HG02759 (cell line): ENCODE measurements at regions not wholly inside any gene's neighbourhood (a gene's known extent, or its start where the extent isn't known, plus 50 kb on each side); places are given as distances from the start of the nearest gene placed in this dataset.

Experiments used
- ATAC-seq: cut with Tn5 transposase; IDR thresholded peaks from one replicate; pipeline ENCODE4 v1.9.1; 2021; ENCODE audit warnings: mild to moderate bottlenecking, moderate library complexity; ENCODE audit not compliant: unreplicated experiment

DNA sequence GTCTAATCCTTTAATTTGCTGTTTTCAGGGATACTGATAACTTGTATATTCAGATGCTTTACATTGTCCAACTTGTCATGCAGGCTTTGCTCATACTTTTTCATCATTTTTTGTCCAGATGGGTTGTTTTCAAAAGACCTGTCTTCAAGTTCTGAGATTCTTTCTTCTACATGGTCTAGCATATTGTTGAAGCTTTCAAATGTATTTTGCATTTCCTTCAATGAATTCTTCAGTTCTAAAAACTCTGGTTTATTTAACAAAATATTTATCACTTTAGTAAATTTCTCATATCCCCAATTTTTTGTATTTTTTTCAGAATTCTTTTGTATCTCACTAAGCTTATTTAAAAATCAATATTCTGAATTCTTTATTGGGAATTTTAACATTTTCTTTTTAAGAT, 388.3 kb upstream of the IL12A start:
- ATAC-seq: no peak

DNA sequence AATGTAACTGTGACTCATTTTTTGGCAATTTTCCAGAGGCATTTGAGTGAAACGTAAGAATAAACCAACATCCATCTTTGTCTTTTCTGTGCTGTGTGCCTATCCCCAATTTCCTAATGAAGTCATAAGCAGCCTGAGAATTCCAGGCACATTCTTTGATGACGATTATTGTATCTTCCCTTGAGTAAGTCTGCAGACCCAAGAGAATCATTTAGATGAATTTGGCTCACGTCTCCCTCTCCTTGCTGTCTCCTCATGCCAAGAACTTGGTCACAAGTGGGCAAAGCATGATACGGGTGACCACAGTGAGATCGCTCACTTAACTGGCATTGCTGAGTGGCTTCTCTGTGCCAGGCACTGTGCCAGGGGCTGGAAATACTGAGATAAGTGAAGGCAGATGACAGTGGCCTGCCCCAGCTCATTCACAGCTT, 384.5 kb upstream of the IL12A start:
- no peak for ATAC-seq

DNA sequence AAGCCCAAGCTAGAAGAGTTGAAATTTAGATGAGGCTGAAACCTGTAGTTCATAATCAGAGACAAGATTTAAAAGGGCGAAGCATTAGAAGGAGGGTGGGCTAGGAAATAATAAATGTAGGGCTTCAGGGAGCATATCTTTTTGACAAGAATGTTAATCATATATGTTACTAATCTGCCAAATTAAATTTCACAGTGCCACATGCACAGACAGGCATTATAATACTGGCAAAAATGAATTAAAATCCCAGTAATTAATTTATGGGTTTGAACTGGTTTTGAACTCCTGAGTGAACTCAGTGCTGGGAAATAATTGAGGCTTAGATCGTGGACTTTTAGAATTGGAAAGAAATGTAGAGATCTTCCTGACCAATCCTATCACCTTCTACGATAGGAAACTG, 383.5 kb upstream of the IL12A start:
- ATAC-seq: no peak

DNA sequence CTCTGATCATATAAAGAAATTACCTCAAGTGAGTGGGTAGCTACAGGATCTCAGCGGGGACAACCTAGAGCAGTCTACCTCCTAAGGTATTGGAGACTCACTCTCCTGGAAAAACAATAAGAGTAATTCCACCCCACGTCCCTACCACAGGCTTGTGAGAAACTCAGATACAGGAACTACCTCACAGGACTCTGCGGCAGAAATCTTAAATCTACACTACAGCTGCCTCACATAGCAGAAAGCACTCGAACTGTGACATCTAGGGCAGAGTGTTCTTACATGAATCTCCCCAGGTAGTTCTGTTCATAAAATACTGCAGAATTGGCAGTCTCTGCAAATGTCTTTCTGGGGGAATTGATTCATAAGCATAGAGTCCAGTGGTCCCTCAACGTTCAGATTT, 382.9 kb upstream of the IL12A start:
- no peak for ATAC-seq

DNA sequence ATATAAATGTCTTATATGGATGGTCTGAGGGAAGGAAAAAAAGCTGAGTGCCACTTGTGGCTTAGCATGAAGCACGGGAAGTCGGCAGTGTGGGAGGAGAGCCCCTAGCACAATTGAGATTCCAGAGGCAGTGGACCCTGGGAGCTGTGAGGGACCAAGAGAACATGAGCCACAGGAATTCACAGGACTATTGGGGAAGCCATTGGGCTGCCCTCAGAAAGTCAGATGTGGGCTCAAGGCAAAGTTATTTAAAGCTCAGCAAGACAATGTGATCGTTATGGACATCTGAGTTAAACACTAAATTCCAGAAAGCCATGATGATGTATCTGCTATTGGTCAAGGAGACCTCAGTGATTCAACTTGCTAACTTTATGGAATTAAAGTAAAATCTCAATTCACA, 380.8 kb upstream of the IL12A start:
- ATAC-seq: no peak

DNA sequence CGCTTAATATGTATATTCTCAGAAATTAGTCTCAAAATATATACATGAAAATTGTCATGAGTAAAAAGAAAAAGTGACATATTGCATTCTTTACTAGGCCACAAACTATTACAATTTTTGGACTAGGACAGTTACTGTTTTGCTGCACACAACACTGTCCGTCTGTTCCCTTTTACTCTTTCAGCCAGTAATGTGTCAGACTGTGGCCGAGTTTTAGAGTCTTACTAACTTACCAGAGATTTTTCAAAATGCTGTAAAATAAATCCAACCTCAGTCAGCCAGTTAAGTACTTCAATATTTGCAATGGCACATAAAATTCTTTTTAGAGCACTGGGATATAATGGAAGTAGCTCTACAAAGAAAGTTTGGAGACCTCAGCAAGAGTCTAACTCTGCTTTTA, 380.3 kb upstream of the IL12A start:
- no peak for ATAC-seq

DNA sequence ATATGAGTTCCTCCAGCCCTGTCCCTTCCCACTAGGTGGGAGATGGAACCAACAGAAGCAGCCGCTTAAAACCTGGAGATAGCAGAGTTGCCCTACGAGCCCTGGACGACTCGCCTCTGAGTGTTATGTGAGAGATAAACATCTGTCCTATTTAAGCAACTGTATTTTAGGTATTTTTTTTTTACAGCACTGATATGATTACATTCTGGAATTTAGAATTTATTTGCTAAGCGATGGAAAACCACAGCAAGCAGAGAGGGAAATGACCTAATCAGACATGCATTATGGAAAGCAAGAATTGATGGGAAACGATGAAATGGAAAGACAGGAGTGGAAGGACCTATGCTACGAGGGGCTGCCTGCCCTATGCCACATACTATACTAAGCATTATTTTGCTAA, 379.0 kb upstream of the IL12A start:
- no peak for ATAC-seq

DNA sequence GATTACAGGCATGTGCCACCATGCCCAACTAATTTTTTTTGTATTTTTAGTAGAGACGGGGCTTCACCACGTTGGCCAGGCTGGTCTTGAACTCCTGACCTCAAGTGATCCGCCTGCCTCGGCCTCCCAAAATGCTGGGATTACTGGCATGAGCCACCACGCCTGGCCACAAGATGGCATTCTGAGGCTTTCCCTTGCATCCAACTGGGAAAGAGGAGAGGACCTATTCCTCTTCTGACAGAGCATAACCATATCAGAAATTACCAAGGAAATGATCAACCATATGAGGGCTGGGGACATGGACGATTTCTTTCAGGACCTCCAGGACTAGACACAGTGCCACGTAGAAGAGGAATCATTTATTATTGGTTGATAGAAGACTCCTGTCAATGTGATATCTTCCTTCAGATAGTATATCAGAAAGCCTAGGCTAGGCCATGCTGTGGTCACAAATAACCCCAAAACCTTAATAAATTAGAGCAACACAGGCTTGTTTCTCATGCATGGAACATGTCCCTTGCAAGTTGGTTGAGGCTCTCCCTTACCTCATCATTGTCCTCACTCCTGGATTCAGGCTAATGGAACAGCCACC, 372.3 kb upstream of the IL12A start:
- ATAC-seq: no peak

DNA sequence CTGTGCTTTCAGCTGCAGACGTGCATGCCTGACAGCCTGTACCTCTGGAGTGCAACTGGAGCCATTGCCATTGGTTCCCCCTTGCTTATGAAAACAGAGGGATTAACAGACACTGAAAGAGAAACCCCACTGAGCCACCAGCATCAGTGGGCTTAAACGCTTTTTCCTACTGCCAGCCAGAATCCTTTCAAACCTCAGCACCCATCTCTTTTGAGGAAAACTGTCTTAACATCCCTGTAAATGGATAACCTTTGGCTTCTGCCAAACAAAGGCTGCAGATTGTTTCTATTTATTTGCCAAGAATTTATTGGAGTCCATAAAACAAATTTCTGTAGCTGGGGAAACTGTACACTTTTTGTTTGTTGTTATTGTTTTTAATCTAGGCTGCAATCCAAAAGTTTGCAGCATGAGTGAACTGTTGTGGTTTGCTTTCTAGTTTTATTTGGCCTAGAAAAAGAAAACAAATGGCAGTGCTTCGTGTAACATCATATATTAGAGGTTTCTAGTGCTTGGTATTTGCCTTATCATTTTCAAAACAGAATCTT, 369.2 kb upstream of the IL12A start:
- no peak for ATAC-seq

DNA sequence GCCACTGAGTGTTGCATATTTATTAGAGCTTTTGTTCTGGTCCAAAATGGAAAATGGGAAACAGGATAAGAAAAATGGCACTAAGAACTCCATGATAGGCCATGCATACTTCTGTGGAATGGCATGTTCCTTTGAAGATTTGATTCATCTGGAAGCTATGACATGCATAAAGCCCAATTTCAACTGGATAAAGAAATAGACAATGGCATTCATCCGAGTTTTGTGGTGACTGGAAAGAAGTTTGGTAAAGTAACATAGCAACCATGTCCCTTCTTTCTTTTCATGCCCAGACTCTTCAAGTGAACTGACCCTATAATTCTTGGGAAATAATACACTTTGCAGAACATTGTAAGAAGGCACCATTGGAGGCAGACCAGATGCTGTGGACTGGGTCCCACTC, 368.4 kb upstream of the IL12A start:
- no peak for ATAC-seq

DNA sequence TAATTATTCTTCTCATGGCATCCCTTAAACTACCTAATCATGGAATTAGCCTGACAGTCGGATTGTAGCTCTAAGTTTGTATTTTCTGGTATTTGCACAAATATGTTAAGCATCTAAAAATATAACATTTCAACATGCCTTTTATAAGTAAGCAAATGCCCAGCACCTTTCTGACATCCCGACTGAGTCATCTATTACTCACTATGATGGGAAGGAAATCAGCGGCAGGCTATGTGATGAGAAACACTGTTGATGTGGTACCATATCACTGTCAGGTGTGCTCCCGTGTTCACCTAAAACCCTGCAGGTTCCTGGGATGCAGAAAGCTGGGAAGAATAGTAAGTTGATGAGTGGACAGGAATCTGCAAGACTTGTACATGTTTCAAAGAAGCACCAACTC, 367.8 kb upstream of the IL12A start:
- no peak for ATAC-seq

DNA sequence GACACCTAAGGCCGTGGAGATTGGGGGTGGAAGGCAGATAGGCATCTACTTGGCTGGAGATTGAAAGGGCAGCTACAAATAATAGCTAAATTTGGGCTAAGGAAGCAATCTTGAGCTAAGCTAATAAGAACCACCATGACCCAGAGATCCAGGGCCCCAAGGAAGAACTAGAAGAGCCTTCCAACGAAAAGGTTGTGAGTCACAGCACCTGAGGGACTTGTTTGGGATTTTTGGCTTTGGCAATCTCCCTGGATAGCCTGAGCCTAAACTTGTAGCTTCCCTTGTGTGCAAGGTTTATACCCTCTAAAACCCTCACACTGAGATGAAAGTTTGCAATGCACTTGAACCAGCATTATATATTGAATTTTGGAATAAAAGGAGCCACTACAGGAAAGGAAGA, 364.0 kb upstream of the IL12A start:
- ATAC-seq: no peak

DNA sequence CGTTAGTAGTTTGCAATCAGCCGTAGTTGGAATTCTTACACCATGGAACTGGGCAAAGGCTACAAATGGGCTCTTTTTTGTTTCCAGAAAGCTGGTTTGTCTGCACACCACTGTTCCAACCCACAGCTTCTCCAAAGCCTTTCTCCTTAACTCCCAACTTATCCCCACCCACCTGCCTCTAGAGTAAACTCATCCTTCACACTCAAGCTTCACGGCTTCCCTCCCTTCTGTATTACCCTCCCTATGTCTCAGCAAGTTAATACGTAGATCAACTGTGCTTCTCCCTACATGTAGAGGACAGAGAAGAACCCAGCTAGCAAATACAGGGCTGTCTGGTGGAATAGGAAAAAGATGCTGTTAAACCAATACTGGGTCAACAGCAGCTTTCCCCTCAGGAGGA, 363.0 kb upstream of the IL12A start:
- no peak for ATAC-seq

DNA sequence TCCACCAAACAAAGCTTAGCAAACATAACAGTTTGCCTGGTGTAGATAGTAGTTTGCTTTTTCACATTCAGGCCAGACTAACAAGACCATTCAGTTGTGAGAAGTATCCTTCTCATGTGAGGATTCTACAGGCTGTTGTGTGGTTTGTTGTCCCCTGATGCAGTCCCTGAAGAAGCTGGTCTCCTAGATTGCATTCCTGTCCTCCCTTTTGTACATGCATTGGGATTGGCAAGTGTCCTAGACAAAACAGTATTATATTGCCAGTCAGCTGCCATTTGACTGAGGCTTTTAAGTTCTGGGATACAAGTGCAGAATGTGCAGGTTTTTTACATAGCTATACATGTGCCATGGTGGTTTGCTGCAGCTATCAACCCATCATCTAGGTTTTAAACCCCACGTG, 362.0 kb upstream of the IL12A start:
- no peak for ATAC-seq

DNA sequence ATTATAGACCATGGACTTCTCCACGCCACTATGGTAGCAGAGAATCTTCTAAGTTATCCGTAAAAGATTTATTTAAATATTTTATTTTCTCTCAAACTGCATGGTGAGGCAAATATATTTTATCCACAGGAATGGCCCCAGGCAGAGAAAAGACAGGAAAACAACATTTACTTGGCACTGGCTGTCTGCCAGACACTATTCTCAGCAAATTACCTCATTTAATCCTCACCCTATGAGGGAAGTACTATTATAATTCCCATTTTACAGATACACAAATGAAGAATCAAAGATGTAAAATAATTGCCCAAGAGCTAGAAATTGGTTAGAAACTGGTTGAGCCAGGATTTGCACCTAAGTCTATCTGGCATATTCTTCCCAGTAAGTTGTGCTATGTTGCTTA, 361.4 kb upstream of the IL12A start:
- ATAC-seq: no peak

DNA sequence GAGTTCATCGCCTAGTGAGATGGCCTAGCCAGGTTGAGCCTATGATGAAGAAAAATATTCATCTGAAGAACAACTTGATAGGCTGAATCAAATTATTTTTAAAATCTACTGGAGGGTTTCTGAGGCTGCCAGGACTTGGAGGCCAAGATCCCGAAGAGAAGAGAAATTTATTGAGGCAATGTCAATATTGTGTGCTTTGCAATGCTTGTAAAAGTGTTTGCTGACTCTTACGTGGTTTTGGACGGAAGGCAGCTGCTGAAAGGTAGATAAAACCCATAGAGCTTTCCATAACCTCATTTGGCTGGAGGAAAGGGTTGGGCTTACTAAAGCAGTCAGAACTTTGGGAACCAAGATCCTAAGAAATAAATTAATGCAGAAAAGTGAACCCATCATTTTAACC, 361.0 kb upstream of the IL12A start:
- ATAC-seq: no peak

DNA sequence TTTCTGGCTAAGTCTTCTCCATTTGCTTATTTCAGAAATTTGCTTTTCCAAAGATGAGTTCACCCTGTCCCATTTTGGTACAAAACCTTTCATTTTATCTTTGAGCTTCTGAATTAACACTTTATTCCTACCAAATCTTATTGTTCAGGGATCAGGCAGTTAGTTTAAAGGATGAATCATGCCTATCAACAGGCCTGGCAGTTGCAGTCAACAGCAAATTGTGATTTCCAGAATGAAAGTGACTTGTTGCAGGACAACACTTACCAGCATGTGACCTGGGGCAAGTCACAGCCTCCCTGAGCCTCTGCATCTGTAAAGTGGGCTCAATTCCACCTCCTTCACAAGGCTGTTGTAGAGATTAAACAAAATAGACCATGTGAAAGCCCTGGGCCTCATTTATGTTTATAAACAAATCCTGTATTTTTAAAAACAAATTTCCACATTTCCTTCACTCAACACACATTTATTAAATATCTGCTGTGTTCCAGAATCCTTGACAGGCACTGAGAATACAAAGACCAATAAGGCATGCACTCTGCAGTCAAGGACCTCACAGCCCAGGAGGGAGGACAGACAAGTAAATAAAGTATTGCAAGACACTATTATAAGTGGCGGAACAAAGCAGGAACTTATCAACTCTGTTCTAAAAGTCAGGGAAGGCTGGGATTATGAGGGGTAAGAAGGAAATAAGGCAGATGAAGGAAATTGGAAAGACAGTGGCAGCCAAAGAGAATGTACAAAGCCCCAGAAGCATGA, 359.1 kb upstream of the IL12A start:
- no peak for ATAC-seq

DNA sequence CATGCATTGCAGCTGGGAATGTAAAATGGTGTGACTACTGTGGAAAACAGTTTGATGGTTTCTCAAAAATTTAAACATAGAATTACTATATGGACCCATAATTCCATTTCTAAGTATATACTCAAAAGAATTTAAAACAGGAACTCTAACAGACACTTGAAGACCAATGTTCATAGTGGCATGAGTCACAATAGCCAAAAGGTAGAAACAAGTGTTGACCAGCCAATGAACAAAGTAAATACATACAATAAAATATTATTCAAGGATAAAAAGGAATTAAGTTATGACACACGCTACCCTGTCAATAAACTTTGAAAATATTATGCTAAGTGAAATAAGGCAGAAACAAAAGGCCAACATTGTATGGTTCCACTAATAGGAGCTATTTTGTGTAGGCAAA, 357.4 kb upstream of the IL12A start:
- no peak for ATAC-seq

DNA sequence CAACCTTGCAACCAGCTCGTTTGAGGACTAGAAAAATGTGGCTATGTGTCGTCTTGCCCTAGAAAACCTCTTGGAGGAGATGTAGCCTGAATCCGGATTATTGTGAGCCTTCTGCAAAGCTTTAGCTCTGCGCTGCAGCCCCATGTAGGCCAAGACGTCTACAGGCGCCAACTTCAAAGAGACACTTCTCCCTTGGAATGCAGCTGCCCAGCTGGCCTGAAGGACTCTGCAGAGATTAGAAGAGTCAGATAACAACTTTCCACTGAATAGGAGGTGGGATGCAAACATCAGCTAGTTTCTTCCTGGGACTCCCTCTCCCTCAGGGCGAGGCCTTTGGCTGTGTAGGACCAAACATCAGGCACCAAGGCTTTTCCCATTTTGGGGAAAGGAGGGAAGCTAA, 356.5 kb upstream of the IL12A start:
- ATAC-seq: no peak

DNA sequence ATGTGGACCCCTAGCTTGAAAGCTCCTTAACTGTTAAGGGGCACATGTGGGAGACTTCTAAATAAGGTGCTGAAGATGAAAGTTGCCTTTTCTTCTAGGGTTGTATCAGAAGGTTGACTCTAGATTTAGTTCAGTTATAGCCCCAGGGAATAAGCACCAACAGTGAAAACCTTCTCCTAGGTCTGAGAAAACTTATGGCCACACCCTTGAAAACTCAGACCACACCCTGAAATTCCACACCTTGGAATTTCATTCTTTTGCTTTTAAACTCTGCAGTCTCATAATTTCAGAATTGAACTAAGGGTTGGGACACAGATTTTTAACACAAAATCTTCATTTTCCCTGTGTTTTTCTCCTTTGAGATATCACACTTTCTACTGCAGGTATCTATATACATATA, 355.8 kb upstream of the IL12A start:
- no peak for ATAC-seq

DNA sequence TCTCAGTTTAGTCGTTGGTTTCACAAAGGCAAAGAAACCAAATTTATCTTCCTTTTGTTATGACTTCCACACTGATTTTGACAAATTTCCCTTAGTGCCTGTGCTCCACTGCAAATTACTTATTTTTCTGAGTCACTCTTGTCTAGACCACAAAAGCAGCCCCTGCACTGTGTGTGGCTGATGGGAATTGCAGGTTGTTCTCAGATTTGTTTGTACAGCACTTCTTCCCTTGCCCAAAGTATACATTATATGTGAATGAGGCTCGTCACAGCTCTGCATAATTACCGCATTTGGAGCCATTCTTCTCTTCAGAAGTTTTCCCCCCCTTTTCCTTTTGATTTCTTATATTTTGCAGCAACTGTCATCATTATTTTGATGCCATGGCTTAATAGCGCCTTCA, 354.2 kb upstream of the IL12A start:
- no peak for ATAC-seq

DNA sequence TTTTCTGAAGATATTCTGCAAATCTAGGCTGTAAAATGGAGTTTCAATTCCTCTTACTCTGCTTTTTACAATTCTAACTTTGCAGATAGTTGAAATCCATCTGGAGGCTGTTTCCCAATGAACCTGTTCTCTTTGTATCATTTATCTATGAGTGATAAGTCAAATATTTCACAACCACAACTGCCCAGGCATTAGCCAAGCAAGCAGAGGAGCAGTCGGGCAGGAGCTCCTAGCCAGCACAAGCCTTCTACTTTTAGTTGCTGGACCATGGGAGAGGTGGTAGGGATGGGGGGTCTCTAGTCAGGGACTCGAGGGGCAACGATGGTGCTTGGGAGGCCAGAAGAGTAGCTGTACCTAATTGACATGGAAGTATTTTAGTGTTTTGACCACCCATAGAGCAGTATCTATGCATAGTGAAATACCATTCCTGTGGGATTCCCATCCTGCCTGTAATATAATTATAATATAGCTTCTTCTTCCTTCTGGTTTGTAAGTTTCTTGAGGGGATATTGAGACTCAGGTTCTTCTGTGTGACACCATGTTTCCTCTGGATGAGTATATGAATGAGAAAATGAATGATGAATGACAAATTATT, 353.5 kb upstream of the IL12A start:
- no peak for ATAC-seq
